A549 (cell line): ENCODE measurements at regions not wholly inside any gene's neighbourhood (a gene's known extent, or its start where the extent isn't known, plus 50 kb on each side); places are given as distances from the start of the nearest gene placed in this dataset.

Source experiments
- ATAC-seq, 2 experiments: fragments of 200-7000 bp in 1 of 2; fragments of >200 bp in 1 of 2; cut with Nextera tagmentation in 1 of 2; cut with Tn5 transposase in 1 of 2; 3 replicates each; pipeline versions ENCODE4 v1.8.0 to v1.9.1; 2018 to 2020; ENCODE audit warnings: mild to moderate bottlenecking in 1 of 2, moderate library complexity in 1 of 2
- CTCF ChIA-PET: fragments of 300-600 bp; sonication (Branson Sonifier 250); formaldehyde crosslinking; extraction: SDS; loops from one replicate; lab custom pipeline; 2021; ENCODE audit warnings: antibody characterized with exemption, inconsistent platforms; lab: Yijun Ruan, JAX
- POLR2A ChIA-PET: fragments of 350-600 bp; formaldehyde crosslinking; extraction: SDS; loops from one replicate; lab custom pipeline; 2021; ENCODE audit warnings: antibody characterized with exemption, inconsistent platforms; lab: Yijun Ruan, JAX
- DNase-seq, 2 experiments: peaks; one replicate each; pipeline versions ENCODE4 v3.0.0 to v3.0.0-alpha.2; 2011 to 2016; ENCODE audit warnings: low read depth in 1 of 2, low spot score in 1 of 2
- FAIRE-seq: peaks from 2 replicates; lab custom pipeline; 2011; peaks lifted over from hg19 to GRCh38; lab: Jason Lieb, UNC
- H3K27ac ChIP-seq, 2 experiments: fragments of >200 bp; sonication (Bioruptor Twin); formaldehyde crosslinking; 3 replicates each; pipeline ENCODE4 v1.5.1; 2016 to 2017
- H3K4me1 ChIP-seq: fragments of >200 bp; sonication (Bioruptor Twin); formaldehyde crosslinking; 3 replicates; pipeline ENCODE4 v1.6.1; 2016
- H3K4me2 ChIP-seq: fragments of >200 bp; sonication (Bioruptor Twin); formaldehyde crosslinking; 3 replicates; pipeline ENCODE4 v1.6.1; 2016
- H3K4me3 ChIP-seq: fragments of >200 bp; sonication (Bioruptor Twin); formaldehyde crosslinking; 3 replicates; pipeline ENCODE4 v1.5.1; 2016
- H3K9me3 ChIP-seq: fragments of >200 bp; sonication (Bioruptor Twin); formaldehyde crosslinking; 3 replicates; pipeline ENCODE4 v1.6.1; 2016
- CBX8 ChIP-seq: fragments of 200-600 bp; sonication (generic); IDR thresholded peaks from 2 replicates; pipeline ENCODE4 v1.6.1; 2016
- CEBPB ChIP-seq, 2 experiments: fragments of >200 bp in 1 of 2; sonication (Bioruptor Twin) in 1 of 2; formaldehyde crosslinking in 1 of 2; IDR thresholded peaks; 2 replicates each; pipeline ENCODE4 v1.6.1; 2012 to 2016
- CHD2 ChIP-seq: fragments of 150-350 bp; IDR thresholded peaks from 2 replicates; pipeline ENCODE4 v1.6.1; 2014; ENCODE audit warnings: low read length; ENCODE audit not compliant: partially characterized antibody
- CHD4 ChIP-seq: fragments of 200-600 bp; sonication (generic); IDR thresholded peaks from 2 replicates; pipeline ENCODE4 v1.6.1; 2016; ENCODE audit warnings: antibody characterized with exemption, mild to moderate bottlenecking, borderline replicate concordance
- FOSL2 ChIP-seq, 2 experiments: fragments of 450-650 bp in 1 of 2; fragments of >200 bp in 1 of 2; sonication (Bioruptor Twin) in 1 of 2; formaldehyde crosslinking; IDR thresholded peaks; 2 replicates each; pipeline versions ENCODE4 v1.5.0 to v1.6.1; 2016 to 2020; ENCODE audit warnings: mild to moderate bottlenecking in 1 of 2, moderate library complexity in 1 of 2
- FOXS1 ChIP-seq: fragments of 250-450 bp; sonication (Bioruptor Pico); IDR thresholded peaks from 2 replicates; pipeline ENCODE4 v1.5.0; 2020; ENCODE audit warnings: mild to moderate bottlenecking, moderate library complexity
- GATA3 ChIP-seq: IDR thresholded peaks from 2 replicates; pipeline ENCODE4 v1.6.1; 2012; ENCODE audit warnings: borderline replicate concordance
- HEYL ChIP-seq: fragments of 250-450 bp; sonication (Bioruptor Pico); IDR thresholded peaks from 2 replicates; pipeline ENCODE4 v1.8.0; 2021; ENCODE audit warnings: mild to moderate bottlenecking, moderate library complexity
- HOXB13 ChIP-seq: fragments of 250-450 bp; sonication (Bioruptor Pico); IDR thresholded peaks from 2 replicates; pipeline ENCODE4 v1.5.0; 2020; ENCODE audit warnings: low read depth, mild to moderate bottlenecking, moderate library complexity
- JUN ChIP-seq, 2 experiments: fragments of >200 bp; sonication (Bioruptor Twin); formaldehyde crosslinking; IDR thresholded peaks; 2 replicates in 1 of 2; 3 replicates in 1 of 2; pipeline ENCODE4 v1.6.1; 2016 to 2017
- KDM1A ChIP-seq: fragments of 200-600 bp; sonication (generic); IDR thresholded peaks from 2 replicates; pipeline ENCODE4 v1.6.1; 2016; ENCODE audit warnings: low read depth, mild to moderate bottlenecking
- MAFK ChIP-seq: fragments of 450-650 bp; IDR thresholded peaks from 2 replicates; pipeline ENCODE4 v1.6.1; 2014; ENCODE audit not compliant: partially characterized antibody
- MAZ ChIP-seq: fragments of 150-350 bp; IDR thresholded peaks from 2 replicates; pipeline ENCODE4 v1.6.1; 2014; ENCODE audit warnings: antibody characterized with exemption, low read depth, low read length, borderline replicate concordance
- MYC ChIP-seq: IDR thresholded peaks from 2 replicates; pipeline ENCODE4 v1.6.1; 2012; ENCODE audit warnings: mild to moderate bottlenecking, inconsistent platforms, low read length, improper control_type of control experiment, borderline replicate concordance
- NFE2L2 ChIP-seq: fragments of 150-350 bp; conservative IDR thresholded peaks from 2 replicates; pipeline ENCODE4 v1.6.1; 2014; ENCODE audit warnings: low read length
- NR3C1 ChIP-seq: fragments of >200 bp; sonication (Bioruptor Twin); formaldehyde crosslinking; IDR thresholded peaks from 3 replicates; pipeline ENCODE4 v1.6.1; 2017
- PHF8 ChIP-seq: fragments of 200-600 bp; sonication (generic); IDR thresholded peaks from 2 replicates; pipeline ENCODE4 v1.6.1; 2016; ENCODE audit warnings: low read depth, mild to moderate bottlenecking, antibody characterized with exemption, moderate library complexity, borderline replicate concordance
- POLR2A ChIP-seq: IDR thresholded peaks from 2 replicates; pipeline ENCODE4 v1.6.1; 2012; ENCODE audit warnings: mild to moderate bottlenecking, low read length
- POLR2AphosphoS2 ChIP-seq: conservative IDR thresholded peaks from 2 replicates; pipeline ENCODE4 v1.6.1; 2012; ENCODE audit warnings: low read length, improper control_type of control experiment, inconsistent platforms
- RCOR1 ChIP-seq: fragments of 150-350 bp; IDR thresholded peaks from 2 replicates; pipeline ENCODE4 v1.6.1; 2014; ENCODE audit warnings: antibody characterized with exemption, low read length, low read depth
- SMC3 ChIP-seq: fragments of >200 bp; sonication (Bioruptor Twin); formaldehyde crosslinking; IDR thresholded peaks from 3 replicates; pipeline ENCODE4 v1.6.1; 2018; ENCODE audit warnings: inconsistent platforms
- SREBF2 ChIP-seq: fragments of 450-650 bp; IDR thresholded peaks from 2 replicates; pipeline ENCODE4 v1.6.1; 2014; ENCODE audit warnings: mild to moderate bottlenecking, moderate library complexity
- TP53 ChIP-seq: fragments of 250-450 bp; sonication (Bioruptor Pico); IDR thresholded peaks from 2 replicates; pipeline ENCODE4 v1.5.0; 2021; ENCODE audit warnings: mild to moderate bottlenecking, moderate library complexity
- ZSCAN20 ChIP-seq: fragments of 250-450 bp; sonication (Bioruptor Pico); IDR thresholded peaks from 2 replicates; pipeline ENCODE4 v1.8.0; 2022; ENCODE audit warnings: mild to moderate bottlenecking, moderate library complexity
- WGBS: methylation state at CpG from one replicate; pipeline ENCODE4 v1.1.6; 2017; ENCODE audit errors: missing lambda C conversion rate; 5-methylcytosine and 5-hydroxymethylcytosine counted together
- TF ChIP-seq, protein P1 (sequence below): IDR thresholded peaks from 2 replicates; pipeline ENCODE4 v1.6.1; 2012; ENCODE audit warnings: low read depth, borderline replicate concordance
- TF ChIP-seq, protein P2 (sequence below): fragments of >200 bp; sonication (Bioruptor Twin); formaldehyde crosslinking; IDR thresholded peaks from 3 replicates; pipeline ENCODE4 v1.6.1; 2016

DNA sequence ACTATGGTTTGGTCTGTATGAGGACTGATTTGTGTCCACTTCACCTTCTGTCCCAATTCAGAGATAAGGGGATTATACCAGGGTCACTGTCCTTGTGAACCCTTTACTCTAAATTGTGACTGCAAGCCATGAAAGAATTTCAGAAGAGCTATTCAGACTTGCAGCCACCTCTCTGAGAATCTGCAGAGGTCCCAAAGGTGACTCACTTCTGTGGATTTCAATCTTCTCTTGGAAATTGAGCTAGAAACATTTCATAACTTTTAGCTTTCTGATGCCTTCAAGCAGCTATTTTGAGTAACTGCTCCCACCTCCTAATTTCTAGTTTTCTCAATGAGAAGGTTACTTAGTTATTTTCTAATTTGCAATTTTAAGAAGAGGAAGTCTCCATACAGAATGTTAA, 1242.4 kb upstream of the ACVR2A start:
- POLR2A ChIA-PET: no interaction called here
- peak in 1 of 2 experiments; percentile 21 for DNase-seq
- H3K4me2 ChIP-seq: peak overlapping the region; percentile 55
- FAIRE-seq: no peak
- TF ChIP-seq HOXB13 (CRISPR knock-in tag) (no peak), PHF8 (no peak), FOSL2 (IDR thresholded peaks at IDR 0.05) (peak; percentile 49; the same call in 1 of the 2 replicates), FOSL2 (CRISPR knock-in tag; IDR thresholded peaks at IDR 0.05) (peak; percentile 50), GATA3 (no peak), SMC3 (no peak), TP53 (CRISPR knock-in tag) (no peak), KDM1A (no peak), CEBPB (IDR thresholded peaks at IDR 0.05) (peak; percentile 56 to 71), CHD2 (no peak), POLR2AphosphoS2 (no peak), RCOR1 (no peak)
- TF ChIP-seq, protein P1, sequence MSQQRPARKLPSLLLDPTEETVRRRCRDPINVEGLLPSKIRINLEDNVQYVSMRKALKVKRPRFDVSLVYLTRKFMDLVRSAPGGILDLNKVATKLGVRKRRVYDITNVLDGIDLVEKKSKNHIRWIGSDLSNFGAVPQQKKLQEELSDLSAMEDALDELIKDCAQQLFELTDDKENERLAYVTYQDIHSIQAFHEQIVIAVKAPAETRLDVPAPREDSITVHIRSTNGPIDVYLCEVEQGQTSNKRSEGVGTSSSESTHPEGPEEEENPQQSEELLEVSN: no peak
- TF ChIP-seq, all 56 proteins: peak for 2
- Histone ChIP-seq H3K27ac (peak overlapping the region; percentile 18 to 53; a peak in 4 of 6 replicates), H3K9me3 (no peaks in the 10 kb centered on the region), H3K4me3 (no peak overlapping the region), H3K4me1 (peaks cover 27% of the 10 kb centered on the region; the same call in 2 of the 3 replicates)
- CTCF ChIA-PET: interaction anchor here (0.6 kb wide), 1 partner anchor 750 kb away, joined by 3 read pairs; no protein-coding TSS in a partner anchor
- peak; percentile 59 to 69; a peak in 5 of 6 replicates for ATAC-seq

DNA sequence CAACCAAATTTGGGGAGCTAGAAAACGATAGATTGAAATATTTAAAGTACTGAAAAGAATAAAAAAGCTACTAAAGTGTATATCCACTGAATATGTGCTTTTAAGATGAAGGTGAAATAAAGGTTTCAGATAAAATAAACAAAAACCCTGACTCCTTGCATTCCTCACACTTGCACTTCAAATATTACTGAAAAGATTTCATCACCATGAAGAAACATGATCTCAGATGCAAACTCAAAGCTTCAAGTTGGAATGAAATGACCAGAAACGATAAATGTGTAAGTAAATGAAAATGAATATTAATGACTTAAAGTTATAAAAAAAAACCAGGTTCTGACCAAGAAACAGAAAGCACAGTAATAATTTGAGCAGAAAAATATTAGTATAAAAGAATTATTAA, 1246.0 kb upstream of the ACVR2A start:
- Histone ChIP-seq H3K27ac (no peak overlapping the region), H3K9me3 (peaks cover 4% of the 10 kb centered on the region; the same call in 1 of the 3 replicates), H3K4me3 (no peak overlapping the region), H3K4me1 (peaks cover 27% of the 10 kb centered on the region; the same call in 2 of the 3 replicates), H3K4me2 (0 out of 3 replicates have a peak overlapping the region, but pooled peaks have one; percentile 13)
- ChIA-PET POLR2A (no interaction called here), CTCF (no interaction called here)
- TF ChIP-seq, protein P1: no peak
- TF ChIP-seq SMC3 (no peak), NR3C1 (no peak), MAZ (no peak), CHD4 (no peak), CBX8 (no peak), NFE2L2 (no peak), JUN (IDR thresholded peaks at IDR 0.05) (no peak), MAFK (no peak)
- TF ChIP-seq, protein P2, sequence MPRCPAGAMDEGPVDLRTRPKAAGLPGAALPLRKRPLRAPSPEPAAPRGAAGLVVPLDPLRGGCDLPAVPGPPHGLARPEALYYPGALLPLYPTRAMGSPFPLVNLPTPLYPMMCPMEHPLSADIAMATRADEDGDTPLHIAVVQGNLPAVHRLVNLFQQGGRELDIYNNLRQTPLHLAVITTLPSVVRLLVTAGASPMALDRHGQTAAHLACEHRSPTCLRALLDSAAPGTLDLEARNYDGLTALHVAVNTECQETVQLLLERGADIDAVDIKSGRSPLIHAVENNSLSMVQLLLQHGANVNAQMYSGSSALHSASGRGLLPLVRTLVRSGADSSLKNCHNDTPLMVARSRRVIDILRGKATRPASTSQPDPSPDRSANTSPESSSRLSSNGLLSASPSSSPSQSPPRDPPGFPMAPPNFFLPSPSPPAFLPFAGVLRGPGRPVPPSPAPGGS: no peak
- WGBS: 25% methylated on average over 2 of the region's 2 CpGs
- ATAC-seq: no peak
- no peak for FAIRE-seq
- no peak for DNase-seq

DNA sequence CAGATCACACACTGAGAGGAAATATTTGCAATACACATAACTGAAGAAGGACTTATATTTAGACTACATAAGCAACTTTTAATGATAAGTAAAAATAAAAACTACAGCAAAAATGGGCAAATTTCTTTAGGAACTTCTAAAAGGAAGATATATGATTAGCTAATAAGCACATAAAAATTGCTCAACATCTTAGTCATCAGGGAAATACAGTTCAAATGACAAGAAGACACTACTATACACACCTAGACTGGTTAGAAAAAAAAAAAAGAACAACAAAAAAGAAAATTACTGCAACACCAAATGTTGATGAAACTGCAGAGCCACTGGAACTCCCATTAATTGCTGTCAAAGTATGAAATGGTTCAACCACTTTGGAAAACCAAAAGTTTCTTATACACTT, 1247.5 kb upstream of the ACVR2A start:
- Histone ChIP-seq H3K4me3 (no peak overlapping the region), H3K4me1 (peaks cover 18% of the 10 kb centered on the region; the same call in 2 of the 3 replicates), H3K4me2 (no peak overlapping the region), H3K9me3 (peaks cover 4% of the 10 kb centered on the region; the same call in 1 of the 3 replicates), H3K27ac (no peak overlapping the region)
- POLR2A ChIA-PET: no interaction called here
- DNase-seq: no peak
- CTCF ChIA-PET: no interaction called here
- no peak for FAIRE-seq
- ATAC-seq: no peak
- TF ChIP-seq PHF8 (no peak), FOSL2 (IDR thresholded peaks at IDR 0.05) (no peak), FOSL2 (CRISPR knock-in tag; IDR thresholded peaks at IDR 0.05) (no peak), RCOR1 (no peak), SREBF2 (no peak), HEYL (CRISPR knock-in tag) (no peak), FOXS1 (no peak), CBX8 (no peak), MYC (no peak), CHD4 (no peak), MAFK (no peak), ZSCAN20 (CRISPR knock-in tag) (no peak), POLR2A (no peak)
